K562 (cell line): ENCODE measurements at regions not wholly inside any gene's neighbourhood (a gene's known extent, or its start where the extent isn't known, plus 50 kb on each side); places are given as distances from the start of the nearest gene placed in this dataset.

Experiments used
- ARID1B ChIP-seq: fragments of 450-650 bp; IDR thresholded peaks from 2 replicates; pipeline ENCODE4 v1.6.1; 2016; ENCODE audit warnings: antibody characterized with exemption, mild to moderate bottlenecking, inconsistent platforms
- ASH1L ChIP-seq: fragments of 450-650 bp; IDR thresholded peaks from 2 replicates; pipeline ENCODE4 v1.6.1; 2018; ENCODE audit warnings: borderline replicate concordance, mild to moderate bottlenecking, low read depth; ENCODE audit not compliant: partially characterized antibody
- CEBPG ChIP-seq, 3 experiments: fragments of 200-800 bp in 1 of 3; sonication (Bioruptor generic) in 1 of 3; sonication (generic) in 1 of 3; formaldehyde crosslinking in 1 of 3; IDR thresholded peaks in 2 of 3; conservative IDR thresholded peaks in 1 of 3; 2 replicates each; pipeline versions ENCODE4 v1.6.1 to v1.8.0; 2016 to 2022; ENCODE audit warnings: missing compliant biosample characterization in 2 of 3, missing genetic modification characterization in 2 of 3, mild to moderate bottlenecking in 1 of 3, missing genetic modification reagents in 1 of 3
- DIDO1 ChIP-seq: fragments of 450-650 bp; IDR thresholded peaks from 2 replicates; pipeline ENCODE4 v1.6.1; 2016; ENCODE audit warnings: low read depth, missing biosample characterization, missing genetic modification characterization
- ELF1 ChIP-seq: fragments of 200-800 bp; sonication (Bioruptor generic); IDR thresholded peaks from 2 replicates; pipeline ENCODE4 v1.6.1; 2016; ENCODE audit warnings: missing genetic modification characterization, missing compliant biosample characterization
- EP400 ChIP-seq: fragments of 450-650 bp; IDR thresholded peaks from 2 replicates; pipeline ENCODE4 v1.6.1; 2017; ENCODE audit warnings: antibody characterized with exemption, mild to moderate bottlenecking, moderate library complexity
- FOS ChIP-seq: IDR thresholded peaks from 3 replicates; pipeline ENCODE4 v1.6.1; 2011; ENCODE audit not compliant: insufficient read length; ENCODE audit errors: extremely low read depth
- GABPA ChIP-seq: fragments of 200-800 bp; sonication (Bioruptor generic); conservative IDR thresholded peaks from 2 replicates; pipeline ENCODE4 v1.6.1; 2016; ENCODE audit warnings: low read depth, missing genetic modification characterization, missing compliant biosample characterization
- POLR3A ChIP-seq: IDR thresholded peaks from 2 replicates; pipeline ENCODE4 v1.6.1; 2011; ENCODE audit warnings: borderline replicate concordance, mild to moderate bottlenecking, moderate library complexity; ENCODE audit not compliant: insufficient read length, insufficient read depth; ENCODE audit errors: extremely low read depth
- PTBP1 ChIP-seq: fragments of 200-400 bp; formaldehyde crosslinking; IDR thresholded peaks from 2 replicates; pipeline ENCODE4 v1.6.1; 2017; ENCODE audit warnings: low read depth, low read length
- RFX5 ChIP-seq: IDR thresholded peaks from 2 replicates; pipeline ENCODE4 v1.6.1; 2011; ENCODE audit warnings: low read depth, mild to moderate bottlenecking, improper control_type of control experiment, low read length
- SAFB2 ChIP-seq: fragments of 200-400 bp; formaldehyde crosslinking; IDR thresholded peaks from 2 replicates; pipeline ENCODE4 v1.6.1; 2018; ENCODE audit warnings: borderline replicate concordance, low read length, low read depth, moderate library complexity; ENCODE audit not compliant: severe bottlenecking
- ZC3H8 ChIP-seq: fragments of 450-650 bp; IDR thresholded peaks from 2 replicates; pipeline ENCODE4 v1.6.1; 2017
- ZNF134 ChIP-seq: fragments of 250-450 bp; sonication (Bioruptor Pico); conservative IDR thresholded peaks from 2 replicates; pipeline ENCODE4 v1.4.0; 2020
- ZNF143 ChIP-seq: sonication (generic); formaldehyde crosslinking; IDR thresholded peaks from 2 replicates; pipeline ENCODE4 v1.9.0; 2022; ENCODE audit warnings: mild to moderate bottlenecking, missing genetic modification reagents
- ZNF584 ChIP-seq: fragments of 200-800 bp; sonication (Bioruptor generic); IDR thresholded peaks from 2 replicates; pipeline ENCODE4 v1.6.1; 2016; ENCODE audit warnings: low read depth, mild to moderate bottlenecking, missing genetic modification characterization, missing compliant biosample characterization
- ZNF695 ChIP-seq: fragments of 450-650 bp; formaldehyde crosslinking; IDR thresholded peaks from 2 replicates; pipeline ENCODE4 v1.4.0; 2020; ENCODE audit warnings: mild to moderate bottlenecking, moderate library complexity
- ZSCAN29 ChIP-seq: fragments of 450-650 bp; IDR thresholded peaks from 2 replicates; pipeline ENCODE4 v1.6.1; 2017
- TF ChIP-seq, protein P1 (sequence below): fragments of 450-650 bp; conservative IDR thresholded peaks from 2 replicates; pipeline ENCODE4 v1.6.1; 2016; ENCODE audit warnings: missing genetic modification characterization, low read depth, mild to moderate bottlenecking, missing compliant biosample characterization, moderate library complexity
- TF ChIP-seq, protein P2 (sequence below): fragments of 450-650 bp; IDR thresholded peaks from 2 replicates; pipeline ENCODE4 v1.6.1; 2016; ENCODE audit warnings: antibody characterized with exemption
- TF ChIP-seq, protein P3 (sequence below): sonication (generic); formaldehyde crosslinking; IDR thresholded peaks from 2 replicates; pipeline ENCODE4 v1.8.0; 2022; ENCODE audit warnings: mild to moderate bottlenecking, missing genetic modification reagents
- TF ChIP-seq, protein P4 (sequence below), 2 experiments: fragments of 450-650 bp; conservative IDR thresholded peaks; 2 replicates each; pipeline ENCODE4 v1.6.1; 2017; ENCODE audit warnings: mild to moderate bottlenecking in 2 of 2, moderate library complexity in 2 of 2
- TF ChIP-seq, protein P5 (sequence below), 2 experiments: fragments of 250-450 bp in 1 of 2; fragments of 450-650 bp in 1 of 2; sonication (Bioruptor Pico) in 1 of 2; IDR thresholded peaks; 2 replicates each; pipeline versions ENCODE4 v1.6.1 to v1.8.0; 2016 to 2021; ENCODE audit warnings: mild to moderate bottlenecking in 2 of 2, moderate library complexity in 2 of 2, missing compliant biosample characterization in 1 of 2, missing genetic modification characterization in 1 of 2

DNA sequence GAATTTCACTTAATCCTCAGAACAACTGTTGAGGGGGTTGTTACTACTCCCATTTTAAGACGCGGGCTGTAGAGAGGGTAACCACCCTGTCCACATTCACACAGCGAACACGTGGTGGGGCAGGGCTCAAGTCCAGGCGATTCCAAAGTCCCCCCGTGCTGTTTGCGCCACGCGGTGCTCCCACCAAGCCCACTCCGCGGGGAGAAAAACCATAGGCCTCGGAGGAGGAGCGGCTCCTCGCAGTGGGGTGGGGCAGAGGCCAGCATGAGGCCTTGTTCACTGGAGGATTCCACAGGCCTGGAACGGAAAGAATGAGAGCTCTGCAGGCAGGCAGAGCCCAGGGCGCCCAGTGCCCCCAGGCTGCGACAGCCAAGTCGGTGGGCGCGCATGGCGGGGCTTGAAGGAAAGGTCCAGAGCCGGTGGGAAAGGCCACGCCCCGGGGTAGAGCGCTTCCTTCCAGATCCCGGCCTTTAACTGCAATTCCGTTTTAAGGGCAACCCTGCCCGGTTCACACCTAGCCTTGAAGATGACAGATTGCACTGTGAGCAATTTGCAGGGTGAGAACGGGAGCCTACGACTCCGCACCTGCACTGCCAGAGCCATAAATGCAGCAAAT lies 161.8 kb upstream of the TBL1XR1 start (continued):
- TF ChIP-seq ARID1B = no peak
- no peak for TF ChIP-seq SAFB2
- TF ChIP-seq, protein P1, sequence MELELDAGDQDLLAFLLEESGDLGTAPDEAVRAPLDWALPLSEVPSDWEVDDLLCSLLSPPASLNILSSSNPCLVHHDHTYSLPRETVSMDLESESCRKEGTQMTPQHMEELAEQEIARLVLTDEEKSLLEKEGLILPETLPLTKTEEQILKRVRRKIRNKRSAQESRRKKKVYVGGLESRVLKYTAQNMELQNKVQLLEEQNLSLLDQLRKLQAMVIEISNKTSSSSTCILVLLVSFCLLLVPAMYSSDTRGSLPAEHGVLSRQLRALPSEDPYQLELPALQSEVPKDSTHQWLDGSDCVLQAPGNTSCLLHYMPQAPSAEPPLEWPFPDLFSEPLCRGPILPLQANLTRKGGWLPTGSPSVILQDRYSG (tag) = peak; percentile 89
- peak; percentile 79; the same call in 1 of the 2 replicates for TF ChIP-seq ZNF695 (CRISPR knock-in tag)
- TF ChIP-seq, protein P2, sequence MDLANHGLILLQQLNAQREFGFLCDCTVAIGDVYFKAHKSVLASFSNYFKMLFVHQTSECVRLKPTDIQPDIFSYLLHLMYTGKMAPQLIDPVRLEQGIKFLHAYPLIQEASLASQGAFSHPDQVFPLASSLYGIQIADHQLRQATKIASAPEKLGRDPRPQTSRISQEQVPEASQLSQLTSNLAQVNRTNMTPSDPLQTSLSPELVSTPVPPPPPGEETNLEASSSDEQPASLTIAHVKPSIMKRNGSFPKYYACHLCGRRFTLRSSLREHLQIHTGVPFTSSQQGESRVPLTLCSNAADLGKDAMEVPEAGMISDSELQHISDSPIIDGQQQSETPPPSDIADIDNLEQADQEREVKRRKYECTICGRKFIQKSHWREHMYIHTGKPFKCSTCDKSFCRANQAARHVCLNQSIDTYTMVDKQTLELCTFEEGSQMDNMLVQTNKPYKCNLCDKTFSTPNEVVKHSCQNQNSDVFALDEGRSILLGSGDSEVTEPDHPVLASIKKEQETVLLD = 0 out of 2 replicates have a peak, but pooled peaks have one; percentile 11
- no peak for TF ChIP-seq FOS
- TF ChIP-seq EP400 = no peak; the same call in 1 of the 2 replicates
- no peak for TF ChIP-seq CEBPG (CRISPR knock-in tag; IDR thresholded peaks at IDR 0.05)
- no peak for TF ChIP-seq CEBPG (tag; conservative IDR thresholded peaks at IDR 0.05 in 1 of 2, IDR thresholded peaks at IDR 0.05 in 1 of 2)
- no peak for TF ChIP-seq ZNF134
- TF ChIP-seq ZC3H8 = no peak
- TF ChIP-seq RFX5 = no peak
- TF ChIP-seq, protein P3, sequence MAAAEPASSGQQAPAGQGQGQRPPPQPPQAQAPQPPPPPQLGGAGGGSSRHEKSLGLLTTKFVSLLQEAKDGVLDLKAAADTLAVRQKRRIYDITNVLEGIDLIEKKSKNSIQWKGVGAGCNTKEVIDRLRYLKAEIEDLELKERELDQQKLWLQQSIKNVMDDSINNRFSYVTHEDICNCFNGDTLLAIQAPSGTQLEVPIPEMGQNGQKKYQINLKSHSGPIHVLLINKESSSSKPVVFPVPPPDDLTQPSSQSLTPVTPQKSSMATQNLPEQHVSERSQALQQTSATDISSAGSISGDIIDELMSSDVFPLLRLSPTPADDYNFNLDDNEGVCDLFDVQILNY (CRISPR knock-in tag) = no peak
- TF ChIP-seq DIDO1 (tag) = no peak
- TF ChIP-seq ASH1L = no peak
- no peak for TF ChIP-seq PTBP1
- 0 out of 2 replicates have a peak, but pooled peaks have one; percentile 1 for TF ChIP-seq ZSCAN29
- TF ChIP-seq POLR3A = no peak
- TF ChIP-seq, protein P4, sequence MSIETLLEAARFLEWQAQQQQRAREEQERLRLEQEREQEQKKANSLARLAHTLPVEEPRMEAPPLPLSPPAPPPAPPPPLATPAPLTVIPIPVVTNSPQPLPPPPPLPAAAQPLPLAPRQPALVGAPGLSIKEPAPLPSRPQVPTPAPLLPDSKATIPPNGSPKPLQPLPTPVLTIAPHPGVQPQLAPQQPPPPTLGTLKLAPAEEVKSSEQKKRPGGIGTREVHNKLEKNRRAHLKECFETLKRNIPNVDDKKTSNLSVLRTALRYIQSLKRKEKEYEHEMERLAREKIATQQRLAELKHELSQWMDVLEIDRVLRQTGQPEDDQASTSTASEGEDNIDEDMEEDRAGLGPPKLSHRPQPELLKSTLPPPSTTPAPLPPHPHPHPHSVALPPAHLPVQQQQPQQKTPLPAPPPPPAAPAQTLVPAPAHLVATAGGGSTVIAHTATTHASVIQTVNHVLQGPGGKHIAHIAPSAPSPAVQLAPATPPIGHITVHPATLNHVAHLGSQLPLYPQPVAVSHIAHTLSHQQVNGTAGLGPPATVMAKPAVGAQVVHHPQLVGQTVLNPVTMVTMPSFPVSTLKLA (conservative IDR thresholded peaks at IDR 0.05) = peak in 1 of 2 experiments; percentile 39; a peak in 1 of 4 replicates
- no peak for TF ChIP-seq GABPA
- TF ChIP-seq, protein P5, sequence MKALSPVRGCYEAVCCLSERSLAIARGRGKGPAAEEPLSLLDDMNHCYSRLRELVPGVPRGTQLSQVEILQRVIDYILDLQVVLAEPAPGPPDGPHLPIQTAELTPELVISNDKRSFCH (CRISPR knock-in tag; IDR thresholded peaks at IDR 0.05) = no peak
- TF ChIP-seq, protein P5 (tag; IDR thresholded peaks at IDR 0.05) = peak; percentile 68
- TF ChIP-seq ZNF584 = peak; percentile 90
- TF ChIP-seq ZNF143 (CRISPR knock-in tag) = no peak
- TF ChIP-seq ELF1 (tag) = no peak
